ENCODE measurements at regions not wholly inside any gene's neighbourhood (a gene's known extent, or its start where the extent isn't known, plus 50 kb on each side); places are given as distances from the start of the nearest gene placed in this dataset.

GRCh38 chr17:72345536-72345935, 224.7 kb downstream of the SOX9 start:
- Histone ChIP-seq H3K27me3 (no peaks in the 10 kb centered on the region), H3K36me3 (no peaks in the 10 kb centered on the region), H3K9me3 (no peaks in the 10 kb centered on the region), H3K4me3 (no peak overlapping the region), H3K4me1 (no peaks in the 10 kb centered on the region), H3K27ac (no peak overlapping the region)
- no peak for DNase-seq
- TF ChIP-seq POLR2A (IDR thresholded peaks at IDR 0.05), result no peak
- no peak for TF ChIP-seq CTCF (IDR thresholded peaks at IDR 0.05)

- no peak for DNase-seq
- Histone ChIP-seq H3K4me3 (no peak overlapping the region), H3K4me1 (no peaks in the 10 kb centered on the region), H3K27ac (no peak overlapping the region), H3K9me3 (no peaks in the 10 kb centered on the region), H3K36me3 (no peaks in the 10 kb centered on the region), H3K27me3 (no peaks in the 10 kb centered on the region)
- no peak for TF ChIP-seq CTCF (IDR thresholded peaks at IDR 0.05)
- no peak for TF ChIP-seq POLR2A (IDR thresholded peaks at IDR 0.05)
Measured at GRCh38 chr17:72346306-72346705, 225.5 kb downstream of the SOX9 start.

GRCh38 chr17:72349011-72349410, 228.2 kb downstream of the SOX9 start:
- no peaks in the 10 kb centered on the region for H3K27me3 ChIP-seq
- H3K9me3 ChIP-seq, result no peaks in the 10 kb centered on the region
- no peaks in the 10 kb centered on the region for H3K4me1 ChIP-seq
- no peak overlapping the region for H3K4me3 ChIP-seq
- no peak for DNase-seq
- H3K36me3 ChIP-seq, result no peaks in the 10 kb centered on the region
- TF ChIP-seq CTCF (IDR thresholded peaks at IDR 0.05), result no peak
- H3K27ac ChIP-seq, result no peak overlapping the region

GRCh38 chr17:72349491-72349995, 228.7 kb downstream of the SOX9 start:
- TF ChIP-seq CTCF (IDR thresholded peaks at IDR 0.05) (no peak), POLR2A (IDR thresholded peaks at IDR 0.05) (no peak)
- no peaks in the 10 kb centered on the region for H3K4me1 ChIP-seq
- H3K9me3 ChIP-seq, result no peaks in the 10 kb centered on the region
- no peak overlapping the region for H3K27ac ChIP-seq
- no peak for DNase-seq
- H3K36me3 ChIP-seq, result no peaks in the 10 kb centered on the region
- no peak overlapping the region for H3K4me3 ChIP-seq
- no peaks in the 10 kb centered on the region for H3K27me3 ChIP-seq

- H3K9me3 ChIP-seq, result no peaks in the 10 kb centered on the region
- no peaks in the 10 kb centered on the region for H3K27me3 ChIP-seq
- no peak for TF ChIP-seq CTCF (IDR thresholded peaks at IDR 0.05)
- TF ChIP-seq POLR2A (IDR thresholded peaks at IDR 0.05), result no peak
- no peaks in the 10 kb centered on the region for H3K36me3 ChIP-seq
- DNase-seq, result no peak
- H3K4me1 ChIP-seq, result no peaks in the 10 kb centered on the region
- H3K4me3 ChIP-seq, result no peak overlapping the region
- H3K27ac ChIP-seq, result no peak overlapping the region
Measured at GRCh38 chr17:72350073-72350472, 229.3 kb downstream of the SOX9 start.

GRCh38 chr17:72351365-72351764, 230.5 kb downstream of the SOX9 start:
- no peaks in the 10 kb centered on the region for H3K27me3 ChIP-seq
- TF ChIP-seq CTCF (IDR thresholded peaks at IDR 0.05) (no peak), POLR2A (IDR thresholded peaks at IDR 0.05) (no peak)
- H3K4me1 ChIP-seq, result no peaks in the 10 kb centered on the region
- no peaks in the 10 kb centered on the region for H3K36me3 ChIP-seq
- no peak overlapping the region for H3K4me3 ChIP-seq
- no peak for DNase-seq
- H3K27ac ChIP-seq, result no peak overlapping the region
- H3K9me3 ChIP-seq, result no peaks in the 10 kb centered on the region

Measured in Peyer's patch (tissue), 4 donors.